ENCODE measurements at regions not wholly inside any gene's neighbourhood (a gene's known extent, or its start where the extent isn't known, plus 50 kb on each side); places are given as distances from the start of the nearest gene placed in this dataset.

- H3K4me3 ChIP-seq: no peak overlapping the region
- no peak overlapping the region for H3K27ac ChIP-seq
- H3K4me1 ChIP-seq: no peaks in the 10 kb centered on the region
- no peaks in the 10 kb centered on the region for H3K36me3 ChIP-seq
- intact Hi-C loops (cut with DNase I; ENCODE audit: low total_unique reads): no loop called here
- H3K27me3 ChIP-seq: no peaks in the 10 kb centered on the region
- H3K9me3 ChIP-seq: no peaks in the 10 kb centered on the region
- no peak for DNase-seq (ENCODE audit: low spot score in 2 of 2)
- no peak for TF ChIP-seq POLR2AphosphoS5 (IDR thresholded peaks at IDR 0.05)
- TF ChIP-seq POLR2A (IDR thresholded peaks at IDR 0.05): no peak
- no peak for TF ChIP-seq CTCF (IDR thresholded peaks at IDR 0.05)
Measured at GRCh38 chr11:28571371-28571770, 463.2 kb downstream of the METTL15 start.

GRCh38 chr11:28569106-28569505, 460.9 kb downstream of the METTL15 start:
- no peak for DNase-seq (ENCODE audit: low spot score in 2 of 2)
- intact Hi-C loops (cut with DNase I; ENCODE audit: low total_unique reads): no loop called here
- H3K27ac ChIP-seq: no peak overlapping the region
- H3K27me3 ChIP-seq: no peaks in the 10 kb centered on the region
- H3K4me3 ChIP-seq: no peak overlapping the region
- no peaks in the 10 kb centered on the region for H3K36me3 ChIP-seq
- no peaks in the 10 kb centered on the region for H3K9me3 ChIP-seq
- TF ChIP-seq CTCF (IDR thresholded peaks at IDR 0.05): no peak
- no peak for TF ChIP-seq POLR2AphosphoS5 (IDR thresholded peaks at IDR 0.05)
- no peak for TF ChIP-seq POLR2A (IDR thresholded peaks at IDR 0.05)
- no peaks in the 10 kb centered on the region for H3K4me1 ChIP-seq

- Histone ChIP-seq H3K4me3 (peak overlapping the region in 2 of 3 donors; percentile 17 to 40), H3K27ac (no peak overlapping the region), H3K27me3 (no peaks in the 10 kb centered on the region), H3K36me3 (no peaks in the 10 kb centered on the region), H3K4me1 (no peaks in the 10 kb centered on the region), H3K9me3 (no peaks in the 10 kb centered on the region)
- DNase-seq (ENCODE audit: low spot score in 2 of 2): no peak
- intact Hi-C loops (cut with DNase I; ENCODE audit: low total_unique reads): no loop called here
- TF ChIP-seq POLR2AphosphoS5 (IDR thresholded peaks at IDR 0.05) (no peak), CTCF (IDR thresholded peaks at IDR 0.05) (no peak), POLR2A (IDR thresholded peaks at IDR 0.05) (no peak)
Measured at GRCh38 chr11:28566339-28567089, 458.3 kb downstream of the METTL15 start.

- no peaks in the 10 kb centered on the region for H3K4me1 ChIP-seq
- no peaks in the 10 kb centered on the region for H3K27me3 ChIP-seq
- no peak overlapping the region for H3K27ac ChIP-seq
- H3K9me3 ChIP-seq: no peaks in the 10 kb centered on the region
- intact Hi-C loops (cut with DNase I; ENCODE audit: low total_unique reads): no loop called here
- H3K36me3 ChIP-seq: no peaks in the 10 kb centered on the region
- DNase-seq (ENCODE audit: low spot score in 2 of 2): no peak
- no peak for TF ChIP-seq POLR2AphosphoS5 (IDR thresholded peaks at IDR 0.05)
- no peak for TF ChIP-seq CTCF (IDR thresholded peaks at IDR 0.05)
- TF ChIP-seq POLR2A (IDR thresholded peaks at IDR 0.05): no peak
- no peak overlapping the region for H3K4me3 ChIP-seq
Measured at GRCh38 chr11:28559492-28559891, 451.3 kb downstream of the METTL15 start.

- H3K27me3 ChIP-seq: no peaks in the 10 kb centered on the region
- intact Hi-C loops (cut with DNase I; ENCODE audit: low total_unique reads): no loop called here
- H3K27ac ChIP-seq: no peak overlapping the region
- DNase-seq (ENCODE audit: low spot score in 2 of 2): no peak
- H3K4me3 ChIP-seq: no peak overlapping the region
- no peaks in the 10 kb centered on the region for H3K9me3 ChIP-seq
- H3K4me1 ChIP-seq: no peaks in the 10 kb centered on the region
- no peaks in the 10 kb centered on the region for H3K36me3 ChIP-seq
- no peak for TF ChIP-seq POLR2AphosphoS5 (IDR thresholded peaks at IDR 0.05)
- no peak for TF ChIP-seq CTCF (IDR thresholded peaks at IDR 0.05)
Measured at GRCh38 chr11:28547321-28547741, 439.1 kb downstream of the METTL15 start.

Data from breast epithelium (tissue), 4 donors.